Right lobe of liver (tissue), 6 donors: ENCODE measurements at regions not wholly inside any gene's neighbourhood (a gene's known extent, or its start where the extent isn't known, plus 50 kb on each side); places are given as distances from the start of the nearest gene placed in this dataset.
A peak's percentile ranks its signal among the peaks of the same experiment; 100 is the strongest.

ENCODE experiments used
- ATAC-seq, 4 donors: fragments of 200-7000 bp; cut with Tn5 transposase; one replicate each; pipeline ENCODE4 v1.9.1; 2020; ENCODE audit warnings: mild to moderate bottlenecking in 4 of 4, moderate library complexity in 4 of 4
- DNase-seq, 3 donors: peaks; one replicate each; pipeline ENCODE4 v3.0.0-alpha.2; 2020
- H3K27ac ChIP-seq, 3 donors: fragments of 200-600 bp; one replicate each; pipeline ENCODE4 v1.8.0; 2022
- H3K27me3 ChIP-seq, 2 donors: fragments of 200-600 bp; one replicate each; pipeline ENCODE4 v1.8.0; 2022
- H3K36me3 ChIP-seq, 4 donors: fragments of 200-600 bp; sonication (generic) in 1 of 4; one replicate each; pipeline versions ENCODE4 v1.5.1 to v1.8.0; 2017 to 2022; ENCODE audit warnings: control low read depth in 1 of 4
- H3K4me1 ChIP-seq, 4 donors: fragments of 200-600 bp; sonication (generic) in 1 of 4; one replicate each; pipeline versions ENCODE4 v1.5.1 to v1.8.0; 2017 to 2022; ENCODE audit warnings: control low read depth in 1 of 4
- H3K4me3 ChIP-seq, 3 donors: fragments of 200-600 bp; one replicate each; pipeline ENCODE4 v1.8.0; 2022
- H3K9me3 ChIP-seq, 4 donors: fragments of 200-600 bp; sonication (generic) in 1 of 4; one replicate each; pipeline versions ENCODE4 v1.5.1 to v1.8.0; 2017 to 2022; ENCODE audit warnings: control low read depth in 1 of 4
- CTCF ChIP-seq, 4 donors: fragments of 200-600 bp in 3 of 4; fragments of 450-650 bp in 1 of 4; IDR thresholded peaks; one replicate each; pipeline versions ENCODE4 v1.5.1 to v1.8.0; 2016 to 2022; ENCODE audit warnings: antibody characterized with exemption in 4 of 4, mild to moderate bottlenecking in 2 of 4
- POLR2A ChIP-seq: fragments of 450-650 bp; IDR thresholded peaks from one replicate; pipeline ENCODE4 v1.6.1; 2017; ENCODE audit warnings: antibody characterized with exemption, mild to moderate bottlenecking
- WGBS: methylation state at CpG from one replicate; pipeline ENCODE4 v1.1.6; 2018; ENCODE audit warnings: low coverage, low lambda C conversion rate; ENCODE audit not compliant: insufficient coverage; ENCODE audit errors: missing lambda C conversion rate; 5-methylcytosine and 5-hydroxymethylcytosine counted together
- intact Hi-C, 2 donors: fragments of 100-400 bp; cut with DNase I; formaldehyde crosslinking; loops; one replicate each; pipeline versions ENCODE4 v1.11.2 to v1.14.1; 2022
- donor health status: DM: no; HTN: yes; CAD: no.
- donor health status: DM: no; HTN: no; CAD: no.
- donor health status: DM: no; HTN: no; CAD: no.
- donor health status: DM: no; HTN: yes; CAD: no.
- donor health status: DM: no; HTN: yes; CAD: no.

- intact Hi-C loops, result loop anchor here in 1 of 2 donors (10.0 kb wide), 1 partner anchor 66 kb away; the partner anchor contains the start of gene CCDC71L
- no peaks in the 10 kb centered on the region for H3K9me3 ChIP-seq
- H3K4me3 ChIP-seq, result no peak overlapping the region
- peak; percentile 18 to 51 (median 32) for ATAC-seq
- H3K4me1 ChIP-seq, result no peaks in the 10 kb centered on the region
- TF ChIP-seq CTCF (IDR thresholded peaks at IDR 0.05) (no peak), POLR2A (no peak)
- no peak overlapping the region for H3K27ac ChIP-seq
- no peak for DNase-seq
- 40% methylated on average over 5 of the region's 5 CpGs for WGBS
- H3K36me3 ChIP-seq, result no peaks in the 10 kb centered on the region
- no peaks in the 10 kb centered on the region for H3K27me3 ChIP-seq
These were observed 70.2 kb upstream of the CCDC71L start for GRCh38 chr7:106731187-106731586.

GRCh38 chr7:106731646-106732444, 70.9 kb upstream of the CCDC71L start:
- H3K4me3 ChIP-seq, result no peak overlapping the region
- H3K27ac ChIP-seq, result no peak overlapping the region
- H3K9me3 ChIP-seq, result no peaks in the 10 kb centered on the region
- TF ChIP-seq CTCF (IDR thresholded peaks at IDR 0.05), result no peak
- TF ChIP-seq POLR2A, result no peak
- no peaks in the 10 kb centered on the region for H3K36me3 ChIP-seq
- ATAC-seq (no peak), DNase-seq (no peak)
- 56% methylated on average over 7 of the region's 7 CpGs for WGBS
- no peaks in the 10 kb centered on the region for H3K4me1 ChIP-seq
- intact Hi-C loops, result loop anchor here in 1 of 2 donors (10.0 kb wide), 1 partner anchor 67 kb away; the partner anchor contains the start of gene CCDC71L
- H3K27me3 ChIP-seq, result no peaks in the 10 kb centered on the region

- no peaks in the 10 kb centered on the region for H3K27me3 ChIP-seq
- H3K36me3 ChIP-seq, result no peaks in the 10 kb centered on the region
- ATAC-seq, result no peak
- H3K27ac ChIP-seq, result no peak overlapping the region
- no peaks in the 10 kb centered on the region for H3K9me3 ChIP-seq
- no peak for DNase-seq
- WGBS, result 67% methylated on average over 1 of the region's 1 CpG
- intact Hi-C loops, result loop anchor here in 1 of 2 donors (10.0 kb wide), 1 partner anchor 71 kb away; the partner anchor contains the start of gene CCDC71L
- H3K4me1 ChIP-seq, result no peaks in the 10 kb centered on the region
- H3K4me3 ChIP-seq, result no peak overlapping the region
- TF ChIP-seq CTCF (IDR thresholded peaks at IDR 0.05) (no peak), POLR2A (no peak)
These were observed 74.7 kb upstream of the CCDC71L start for GRCh38 chr7:106735637-106736036.

GRCh38 chr7:106736123-106736507, 75.2 kb upstream of the CCDC71L start:
- H3K27ac ChIP-seq, result no peak overlapping the region
- 90% methylated on average over 3 of the region's 3 CpGs for WGBS
- ATAC-seq, result no peak

More at GRCh38 chr7:106736123-106736507, 75.2 kb upstream of the CCDC71L start:
- Histone ChIP-seq H3K4me1 (no peaks in the 10 kb centered on the region), H3K4me3 (no peak overlapping the region), H3K9me3 (no peaks in the 10 kb centered on the region), H3K27me3 (no peaks in the 10 kb centered on the region), H3K36me3 (no peaks in the 10 kb centered on the region)
- no peak for TF ChIP-seq POLR2A
- TF ChIP-seq CTCF (IDR thresholded peaks at IDR 0.05), result no peak
- no peak for DNase-seq
- intact Hi-C loops, result loop anchor here in 1 of 2 donors (10.0 kb wide), 1 partner anchor 71 kb away; the partner anchor contains the start of gene CCDC71L
